ENCODE measurements at regions not wholly inside any gene's neighbourhood (a gene's known extent, or its start where the extent isn't known, plus 50 kb on each side); places are given as distances from the start of the nearest gene placed in this dataset.

DNA sequence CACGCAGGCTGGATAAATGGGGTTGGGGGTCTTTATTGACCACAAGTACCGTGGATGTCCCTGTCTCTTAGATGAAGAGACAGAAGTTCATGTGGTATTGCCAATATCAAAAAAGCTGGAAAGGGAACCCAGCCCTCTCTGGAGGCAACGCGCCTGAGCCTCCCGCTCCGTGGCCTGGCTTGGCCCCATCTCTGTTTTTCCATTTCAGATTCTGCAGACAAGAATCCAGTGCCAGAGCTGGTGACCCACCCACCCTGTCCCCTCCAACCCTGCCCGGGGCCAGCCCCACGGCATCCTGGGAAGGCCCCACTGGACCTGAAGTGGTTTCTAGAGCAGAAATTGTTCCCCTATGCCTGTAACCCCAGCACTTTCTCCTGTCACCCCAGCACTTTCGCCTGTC, 57.7 kb downstream of the PTPRS start:
- no peak for TF ChIP-seq CTCF (IDR thresholded peaks at IDR 0.05)

- TF ChIP-seq CTCF (IDR thresholded peaks at IDR 0.05): no peak
Observed at GRCh38 chr19:5281588-5281987, 59.0 kb downstream of the PTPRS start.

- TF ChIP-seq CTCF (IDR thresholded peaks at IDR 0.05): no peak
Observed at GRCh38 chr19:5273782-5274181, 66.8 kb downstream of the PTPRS start.

GRCh38 chr19:5271145-5271544, 69.5 kb downstream of the PTPRS start:
- TF ChIP-seq CTCF (IDR thresholded peaks at IDR 0.05): no peak

- no peak for TF ChIP-seq CTCF (IDR thresholded peaks at IDR 0.05)
Observed at GRCh38 chr19:5269926-5270325, 70.7 kb downstream of the PTPRS start.

DNA sequence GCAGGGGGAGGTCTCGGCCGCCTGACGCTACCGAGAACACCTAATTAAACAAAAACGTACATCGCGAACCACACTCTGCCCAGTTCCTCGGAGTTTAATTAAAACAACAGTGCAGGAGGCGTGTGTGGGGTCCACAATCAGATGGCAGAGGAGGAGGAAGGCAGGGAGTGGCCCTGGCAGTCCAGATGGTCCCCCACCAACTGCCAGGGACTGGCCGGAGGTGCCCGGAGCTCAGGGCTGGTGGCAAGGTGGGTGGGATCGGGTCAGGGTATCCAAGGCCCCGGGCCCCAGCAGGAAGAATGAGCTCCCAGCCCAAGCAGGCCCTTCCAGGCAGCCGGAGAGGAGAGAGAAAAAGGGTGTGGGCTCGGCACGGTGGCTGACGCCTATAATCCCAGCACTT, 71.3 kb downstream of the PTPRS start:
- TF ChIP-seq CTCF (IDR thresholded peaks at IDR 0.05): no peak

- no peak for TF ChIP-seq CTCF (IDR thresholded peaks at IDR 0.05)
Observed at GRCh38 chr19:5268801-5269200, 71.8 kb downstream of the PTPRS start.

- no peak for TF ChIP-seq CTCF (IDR thresholded peaks at IDR 0.05)
Observed at GRCh38 chr19:5265260-5265659, 75.4 kb downstream of the PTPRS start.

All from LNCAP (cell line).